Nephron (organoid): ENCODE measurements at regions not wholly inside any gene's neighbourhood (a gene's known extent, or its start where the extent isn't known, plus 50 kb on each side); places are given as distances from the start of the nearest gene placed in this dataset.
A peak's percentile ranks its signal among the peaks of the same experiment; 100 is the strongest.

Source experiments
- H3K27ac Mint-ChIP-seq, 3 experiments: 2 replicates each; pipeline ENCODE4 v1.8.0; 2020; ENCODE audit warnings: mixed read lengths in 3 of 3, mild to moderate bottlenecking in 2 of 3, moderate library complexity in 1 of 3
- H3K27me3 Mint-ChIP-seq: 2 replicates; pipeline ENCODE4 v1.8.0; 2021; ENCODE audit warnings: low read depth, mild to moderate bottlenecking, moderate library complexity, mixed read lengths
- H3K36me3 Mint-ChIP-seq: 2 replicates; pipeline ENCODE4 v1.8.0; 2020; ENCODE audit warnings: low read depth, mixed read lengths
- H3K4me1 Mint-ChIP-seq: 2 replicates; pipeline ENCODE4 v1.8.0; 2020; ENCODE audit warnings: mixed read lengths
- H3K4me3 Mint-ChIP-seq, 3 experiments: 2 replicates each; pipeline ENCODE4 v1.8.0; 2020; ENCODE audit warnings: mild to moderate bottlenecking in 3 of 3, mixed read lengths in 3 of 3, moderate library complexity in 2 of 3
- H3K9me3 Mint-ChIP-seq: 2 replicates; pipeline ENCODE4 v1.8.0; 2020; ENCODE audit warnings: mixed read lengths
- TF ChIP-seq, protein P1 (sequence below), 3 experiments: fragments of 200-600 bp; sonication (generic); IDR thresholded peaks; one replicate each; pipeline ENCODE4 v1.5.0; 2021; ENCODE audit warnings: antibody characterized with exemption in 3 of 3; ENCODE audit not compliant: unreplicated experiment in 3 of 3

- no peak overlapping the region for H3K27ac Mint-ChIP-seq
- H3K4me3 Mint-ChIP-seq, result no peak overlapping the region
- TF ChIP-seq, protein P1, sequence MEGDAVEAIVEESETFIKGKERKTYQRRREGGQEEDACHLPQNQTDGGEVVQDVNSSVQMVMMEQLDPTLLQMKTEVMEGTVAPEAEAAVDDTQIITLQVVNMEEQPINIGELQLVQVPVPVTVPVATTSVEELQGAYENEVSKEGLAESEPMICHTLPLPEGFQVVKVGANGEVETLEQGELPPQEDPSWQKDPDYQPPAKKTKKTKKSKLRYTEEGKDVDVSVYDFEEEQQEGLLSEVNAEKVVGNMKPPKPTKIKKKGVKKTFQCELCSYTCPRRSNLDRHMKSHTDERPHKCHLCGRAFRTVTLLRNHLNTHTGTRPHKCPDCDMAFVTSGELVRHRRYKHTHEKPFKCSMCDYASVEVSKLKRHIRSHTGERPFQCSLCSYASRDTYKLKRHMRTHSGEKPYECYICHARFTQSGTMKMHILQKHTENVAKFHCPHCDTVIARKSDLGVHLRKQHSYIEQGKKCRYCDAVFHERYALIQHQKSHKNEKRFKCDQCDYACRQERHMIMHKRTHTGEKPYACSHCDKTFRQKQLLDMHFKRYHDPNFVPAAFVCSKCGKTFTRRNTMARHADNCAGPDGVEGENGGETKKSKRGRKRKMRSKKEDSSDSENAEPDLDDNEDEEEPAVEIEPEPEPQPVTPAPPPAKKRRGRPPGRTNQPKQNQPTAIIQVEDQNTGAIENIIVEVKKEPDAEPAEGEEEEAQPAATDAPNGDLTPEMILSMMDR (IDR thresholded peaks at IDR 0.05; ENCODE audit: unreplicated experiment in 3 of 3), result no peak
Observed at GRCh38 chr20:37455659-37456058, 65.4 kb upstream of the NNAT start.

GRCh38 chr20:37456948-37457347, 64.1 kb upstream of the NNAT start:
- no peak overlapping the region for H3K4me3 Mint-ChIP-seq
- H3K27ac Mint-ChIP-seq, result no peak overlapping the region
- TF ChIP-seq, protein P1 (IDR thresholded peaks at IDR 0.05; ENCODE audit: unreplicated experiment in 3 of 3), result no peak
- peaks cover 3% of the 10 kb centered on the region for H3K4me1 Mint-ChIP-seq
- peaks cover 7% of the 10 kb centered on the region for H3K27me3 Mint-ChIP-seq
- H3K9me3 Mint-ChIP-seq, result peaks cover 49% of the 10 kb centered on the region
- peaks cover 8% of the 10 kb centered on the region for H3K36me3 Mint-ChIP-seq

More at GRCh38 chr20:37455659-37456058, 65.4 kb upstream of the NNAT start:
- Mint-ChIP-seq H3K9me3 (peaks cover 47% of the 10 kb centered on the region), H3K36me3 (peaks cover 8% of the 10 kb centered on the region), H3K27me3 (peaks cover 7% of the 10 kb centered on the region), H3K4me1 (peaks cover 3% of the 10 kb centered on the region)

DNA sequence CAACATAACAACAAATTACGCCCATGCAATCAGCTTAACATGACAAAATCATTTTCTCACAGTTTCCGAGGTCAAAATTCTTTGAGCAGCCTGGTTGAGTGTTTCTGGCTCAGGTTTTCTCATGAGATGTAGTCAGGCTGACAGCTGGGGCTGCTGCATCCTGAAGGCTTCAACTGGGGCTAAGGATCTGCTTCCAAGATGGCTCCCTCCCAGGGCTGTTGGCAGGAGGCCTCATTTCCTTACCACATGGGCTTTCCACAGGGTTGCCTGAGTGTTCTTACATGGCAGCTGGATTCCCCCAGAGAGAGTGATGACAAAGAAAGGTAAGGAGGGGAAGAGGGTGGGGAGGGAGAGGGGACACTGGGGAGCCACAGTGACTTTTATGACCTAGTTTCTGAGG, 63.1 kb upstream of the NNAT start:
- Mint-ChIP-seq H3K9me3 (peaks cover 49% of the 10 kb centered on the region), H3K4me3 (no peak overlapping the region), H3K27ac (no peak overlapping the region), H3K36me3 (peaks cover 8% of the 10 kb centered on the region), H3K4me1 (peaks cover 3% of the 10 kb centered on the region), H3K27me3 (peaks cover 7% of the 10 kb centered on the region)
- TF ChIP-seq, protein P1 (IDR thresholded peaks at IDR 0.05; ENCODE audit: unreplicated experiment in 3 of 3), result no peak

DNA sequence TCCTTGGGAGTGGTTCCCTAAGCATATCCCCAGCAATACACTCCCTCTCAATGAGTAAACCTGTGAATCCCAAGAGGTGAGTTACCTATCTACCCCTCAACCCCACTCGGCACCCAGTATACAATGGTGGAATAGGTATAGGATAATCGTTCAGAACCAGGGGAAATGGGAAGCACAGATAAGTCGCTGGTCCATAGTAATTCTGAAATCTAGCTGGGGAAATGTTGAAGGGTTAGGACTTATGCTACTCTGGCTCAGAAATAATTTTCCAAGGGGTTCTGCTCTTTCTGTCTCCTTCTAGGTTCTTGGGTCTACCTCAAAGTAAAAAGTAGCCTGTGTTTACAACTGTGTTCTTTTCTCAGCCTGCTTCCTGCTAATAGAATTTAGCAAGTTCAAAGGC, 62.3 kb upstream of the NNAT start:
- Mint-ChIP-seq H3K27ac (no peak overlapping the region), H3K9me3 (peaks cover 49% of the 10 kb centered on the region)

GRCh38 chr20:37461405-37461804, 59.6 kb upstream of the NNAT start:
- peaks cover 36% of the 10 kb centered on the region for H3K9me3 Mint-ChIP-seq
- H3K4me1 Mint-ChIP-seq, result peaks cover 20% of the 10 kb centered on the region
- peaks cover 2% of the 10 kb centered on the region for H3K27me3 Mint-ChIP-seq
- TF ChIP-seq, protein P1 (IDR thresholded peaks at IDR 0.05; ENCODE audit: unreplicated experiment in 3 of 3), result no peak
- H3K4me3 Mint-ChIP-seq, result no peak overlapping the region
- peaks cover 8% of the 10 kb centered on the region for H3K36me3 Mint-ChIP-seq
- H3K27ac Mint-ChIP-seq, result no peak overlapping the region

More for the DNA sequence above, 62.3 kb upstream of the NNAT start:
- TF ChIP-seq, protein P1 (IDR thresholded peaks at IDR 0.05; ENCODE audit: unreplicated experiment in 3 of 3), result no peak
- H3K36me3 Mint-ChIP-seq, result peaks cover 8% of the 10 kb centered on the region
- peaks cover 7% of the 10 kb centered on the region for H3K27me3 Mint-ChIP-seq
- no peaks in the 10 kb centered on the region for H3K4me1 Mint-ChIP-seq
- H3K4me3 Mint-ChIP-seq, result no peak overlapping the region

- Mint-ChIP-seq H3K9me3 (peaks cover 11% of the 10 kb centered on the region), H3K27ac (peak overlapping the region; percentile 30 to 58 (median 30)), H3K27me3 (peaks cover 4% of the 10 kb centered on the region), H3K4me1 (peaks cover 27% of the 10 kb centered on the region), H3K36me3 (peaks cover 6% of the 10 kb centered on the region), H3K4me3 (no peak overlapping the region)
- TF ChIP-seq, protein P1 (IDR thresholded peaks at IDR 0.05; ENCODE audit: unreplicated experiment in 3 of 3), result no peak
Observed at GRCh38 chr20:37463726-37464494, 57.1 kb upstream of the NNAT start.
